Neuron (in vitro differentiated cells): ENCODE measurements at regions not wholly inside any gene's neighbourhood (a gene's known extent, or its start where the extent isn't known, plus 50 kb on each side); places are given as distances from the start of the nearest gene placed in this dataset.
"Not testable (repeated sequence)": the region's sequence is repeated elsewhere in the genome, so short reads cannot be mapped to it uniquely, and the experiment has no call there.

Experiments used
- H2AFZ ChIP-seq: one replicate; pipeline ENCODE4 v1.6.1; 2013; ENCODE audit warnings: low read depth, mild to moderate bottlenecking, inconsistent platforms, low read length, moderate library complexity
- H3K27me3 ChIP-seq: one replicate; pipeline ENCODE4 v1.6.1; 2013; ENCODE audit warnings: low read length; ENCODE audit not compliant: insufficient read depth
- H3K36me3 ChIP-seq: one replicate; pipeline ENCODE4 v1.6.1; 2013; ENCODE audit warnings: low read length; ENCODE audit not compliant: insufficient read depth
- H3K4me1 ChIP-seq: one replicate; pipeline ENCODE4 v1.6.1; 2013; ENCODE audit warnings: low read length; ENCODE audit not compliant: insufficient read depth
- H3K4me3 ChIP-seq: 2 replicates; pipeline ENCODE4 v1.5.1; 2013; ENCODE audit warnings: mild to moderate bottlenecking, low read length, moderate library complexity
- H3K9me3 ChIP-seq: one replicate; pipeline ENCODE4 v1.6.1; 2013; ENCODE audit warnings: low read length

- H3K4me1 ChIP-seq: no peaks in the 10 kb centered on the region
- peaks cover 2% of the 10 kb centered on the region for H3K27me3 ChIP-seq
- H3K9me3 ChIP-seq: no peaks in the 10 kb centered on the region
- H2AFZ ChIP-seq: no peak overlapping the region
- no peak overlapping the region for H3K4me3 ChIP-seq
- no peaks in the 10 kb centered on the region for H3K36me3 ChIP-seq
Observed at GRCh38 chr5:108503986-108504385, 122.1 kb upstream of the FBXL17 start.

GRCh38 chr5:108495615-108496014, 113.7 kb upstream of the FBXL17 start:
- H3K27me3 ChIP-seq: not testable (repeated sequence)

GRCh38 chr5:108487951-108488350, 106.1 kb upstream of the FBXL17 start:
- Histone ChIP-seq H3K4me3 (no peak overlapping the region), H3K4me1 (no peaks in the 10 kb centered on the region)

More at GRCh38 chr5:108495615-108496014, 113.7 kb upstream of the FBXL17 start:
- H3K4me3 ChIP-seq, H3K4me1 ChIP-seq, H3K9me3 ChIP-seq, H3K36me3 ChIP-seq, H2AFZ ChIP-seq: not testable (repeated sequence)

GRCh38 chr5:108484035-108484434, 102.1 kb upstream of the FBXL17 start:
- H3K4me3 ChIP-seq: no peak overlapping the region
- H3K27me3 ChIP-seq: no peaks in the 10 kb centered on the region
- H3K36me3 ChIP-seq: no peaks in the 10 kb centered on the region
- no peaks in the 10 kb centered on the region for H3K9me3 ChIP-seq
- no peak overlapping the region for H2AFZ ChIP-seq
- peaks cover 3% of the 10 kb centered on the region for H3K4me1 ChIP-seq

More at GRCh38 chr5:108487951-108488350, 106.1 kb upstream of the FBXL17 start:
- Histone ChIP-seq H3K9me3 (no peaks in the 10 kb centered on the region), H3K36me3 (no peaks in the 10 kb centered on the region), H2AFZ (no peak overlapping the region), H3K27me3 (no peaks in the 10 kb centered on the region)

- no peaks in the 10 kb centered on the region for H3K36me3 ChIP-seq
- H3K9me3 ChIP-seq: no peaks in the 10 kb centered on the region
- peak overlapping the region; percentile 23 for H2AFZ ChIP-seq
- no peaks in the 10 kb centered on the region for H3K27me3 ChIP-seq
- H3K4me1 ChIP-seq: peaks cover 3% of the 10 kb centered on the region
- no peak overlapping the region for H3K4me3 ChIP-seq
Observed at GRCh38 chr5:108481355-108481931, 99.5 kb upstream of the FBXL17 start.

- Histone ChIP-seq H3K4me3 (no peak overlapping the region), H3K27me3 (no peaks in the 10 kb centered on the region), H2AFZ (no peak overlapping the region), H3K36me3 (no peaks in the 10 kb centered on the region), H3K4me1 (no peaks in the 10 kb centered on the region), H3K9me3 (no peaks in the 10 kb centered on the region)
Observed at GRCh38 chr5:108472237-108472636, 90.3 kb upstream of the FBXL17 start.

GRCh38 chr5:108467563-108467962, 85.7 kb upstream of the FBXL17 start:
- Histone ChIP-seq H2AFZ (no peak overlapping the region), H3K4me1 (no peaks in the 10 kb centered on the region), H3K36me3 (no peaks in the 10 kb centered on the region), H3K27me3 (no peaks in the 10 kb centered on the region), H3K4me3 (no peak overlapping the region), H3K9me3 (no peaks in the 10 kb centered on the region)

GRCh38 chr5:108461628-108462367, 79.9 kb upstream of the FBXL17 start:
- Histone ChIP-seq H3K27me3 (no peaks in the 10 kb centered on the region), H3K9me3 (no peaks in the 10 kb centered on the region), H3K4me1 (peaks cover 9% of the 10 kb centered on the region), H3K4me3 (no peak overlapping the region), H2AFZ (no peak overlapping the region), H3K36me3 (no peaks in the 10 kb centered on the region)

- H2AFZ ChIP-seq: no peak overlapping the region
- no peaks in the 10 kb centered on the region for H3K27me3 ChIP-seq
- H3K4me3 ChIP-seq: peak overlapping the region; percentile 13
- H3K4me1 ChIP-seq: peaks cover 9% of the 10 kb centered on the region
- no peaks in the 10 kb centered on the region for H3K36me3 ChIP-seq
- H3K9me3 ChIP-seq: no peaks in the 10 kb centered on the region
Observed at GRCh38 chr5:108459769-108460168, 77.9 kb upstream of the FBXL17 start.

- Histone ChIP-seq H3K4me3 (no peak overlapping the region), H3K9me3 (peaks cover 2% of the 10 kb centered on the region), H3K4me1 (no peaks in the 10 kb centered on the region)
Observed at GRCh38 chr5:108451269-108451668, 69.4 kb upstream of the FBXL17 start.

GRCh38 chr5:108444130-108444529, 62.2 kb upstream of the FBXL17 start:
- not testable (repeated sequence) for H3K4me3 ChIP-seq, H3K27me3 ChIP-seq, H2AFZ ChIP-seq, H3K4me1 ChIP-seq, H3K36me3 ChIP-seq, H3K9me3 ChIP-seq

More at GRCh38 chr5:108451269-108451668, 69.4 kb upstream of the FBXL17 start:
- Histone ChIP-seq H3K36me3 (no peaks in the 10 kb centered on the region), H2AFZ (no peak overlapping the region), H3K27me3 (no peaks in the 10 kb centered on the region)

GRCh38 chr5:108442063-108442651, 60.3 kb upstream of the FBXL17 start:
- H3K9me3 ChIP-seq, H3K4me3 ChIP-seq, H3K36me3 ChIP-seq, H3K4me1 ChIP-seq, H2AFZ ChIP-seq, H3K27me3 ChIP-seq: not testable (repeated sequence)

GRCh38 chr5:108437425-108437824, 55.5 kb upstream of the FBXL17 start:
- no peaks in the 10 kb centered on the region for H3K27me3 ChIP-seq
- no peaks in the 10 kb centered on the region for H3K36me3 ChIP-seq
- no peaks in the 10 kb centered on the region for H3K4me1 ChIP-seq
- H3K9me3 ChIP-seq: no peaks in the 10 kb centered on the region
- H2AFZ ChIP-seq: no peak overlapping the region
- H3K4me3 ChIP-seq: no peak overlapping the region
